ENCODE measurements at regions not wholly inside any gene's neighbourhood (a gene's known extent, or its start where the extent isn't known, plus 50 kb on each side); places are given as distances from the start of the nearest gene placed in this dataset.

GRCh38 chr1:192914696-192915095 is 105.9 kb downstream of the RGS2 start (continued):
- TF ChIP-seq ZNF407 (IDR thresholded peaks at IDR 0.05; ENCODE audit: low read depth) (no peak), BRD9 (IDR thresholded peaks at IDR 0.05; ENCODE audit: low read depth, partially characterized antibody) (no peak), RERE (CRISPR knock-in tag; IDR thresholded peaks at IDR 0.05; ENCODE audit: borderline replicate concordance) (no peak), SLC30A9 (CRISPR knock-in tag; IDR thresholded peaks at IDR 0.05) (no peak), ZMIZ1 (IDR thresholded peaks at IDR 0.05; ENCODE audit: low read depth in 2 of 2, low read length in 2 of 2) (no peak), TAF7 (tag; IDR thresholded peaks at IDR 0.05) (no peak)

Data from K562 (cell line).